ENCODE measurements at regions not wholly inside any gene's neighbourhood (a gene's known extent, or its start where the extent isn't known, plus 50 kb on each side); places are given as distances from the start of the nearest gene placed in this dataset.

- WGBS, 5 donors: 56 to 86% (median 77%) methylated on average over 11 of the region's 11 CpGs
- Histone ChIP-seq H3K27ac (peak overlapping the region in 2 of 5 donors; percentile 56 to 81), H3K4me1 (peaks cover 0 to 11% (median 4%) of the 10 kb centered on the region in 4 donors), H3K27me3 (no peaks in the 10 kb centered on the region), H3K36me3 (no peaks in the 10 kb centered on the region), H3K9me3 (peaks cover 0 to 8% (median 0%) of the 10 kb centered on the region in 4 donors), H3K4me3 (no peak overlapping the region)
- TF ChIP-seq POLR2AphosphoS5 (IDR thresholded peaks at IDR 0.05): peak in 2 of 3 donors; percentile 81 to 83
- no peak for TF ChIP-seq EP300 (IDR thresholded peaks at IDR 0.05)
- DNase-seq: peak in 1 of 2 donors; percentile 95
- intact Hi-C loops (cut with DNase I; ENCODE audit: low total_unique reads): no loop called here
These were observed 405.1 kb upstream of the KLF4 start for GRCh38 chr9:107894572-107895261.

- intact Hi-C loops (cut with DNase I; ENCODE audit: low total_unique reads): no loop called here
- Histone ChIP-seq H3K4me3 (no peak overlapping the region), H3K4me1 (peaks cover 0 to 11% (median 4%) of the 10 kb centered on the region in 4 donors), H3K9me3 (peaks cover 0 to 8% (median 0%) of the 10 kb centered on the region in 4 donors), H3K27me3 (no peaks in the 10 kb centered on the region), H3K27ac (no peak overlapping the region), H3K36me3 (no peaks in the 10 kb centered on the region)
- WGBS, 5 donors: 89 to 99% (median 90%) methylated on average over 3 of the region's 3 CpGs
- TF ChIP-seq EP300 (IDR thresholded peaks at IDR 0.05) (no peak), CTCF (IDR thresholded peaks at IDR 0.05) (no peak), POLR2AphosphoS5 (IDR thresholded peaks at IDR 0.05) (no peak), POLR2A (IDR thresholded peaks at IDR 0.05) (no peak)
- no peak for DNase-seq
These were observed 401.4 kb upstream of the KLF4 start for GRCh38 chr9:107890921-107891465.

- TF ChIP-seq POLR2AphosphoS5 (IDR thresholded peaks at IDR 0.05) (no peak), POLR2A (IDR thresholded peaks at IDR 0.05) (no peak), EP300 (IDR thresholded peaks at IDR 0.05) (no peak), CTCF (IDR thresholded peaks at IDR 0.05) (no peak)
- intact Hi-C loops (cut with DNase I; ENCODE audit: low total_unique reads): no loop called here
- Histone ChIP-seq H3K4me3 (no peak overlapping the region), H3K9me3 (peaks cover 0 to 8% (median 0%) of the 10 kb centered on the region in 4 donors), H3K27me3 (no peaks in the 10 kb centered on the region), H3K4me1 (no peaks in the 10 kb centered on the region), H3K27ac (no peak overlapping the region), H3K36me3 (no peaks in the 10 kb centered on the region)
- WGBS, 5 donors: 82 to 93% (median 86%) methylated on average over 2 of the region's 2 CpGs
- DNase-seq: no peak
These were observed 399.2 kb upstream of the KLF4 start for GRCh38 chr9:107888773-107889227.

- Histone ChIP-seq H3K9me3 (peaks cover 0 to 8% (median 0%) of the 10 kb centered on the region in 4 donors), H3K36me3 (no peaks in the 10 kb centered on the region), H3K27ac (peak overlapping the region in 1 of 5 donors; percentile 12), H3K4me1 (no peaks in the 10 kb centered on the region), H3K4me3 (no peak overlapping the region), H3K27me3 (no peaks in the 10 kb centered on the region)
- no peak for DNase-seq
- intact Hi-C loops (cut with DNase I; ENCODE audit: low total_unique reads): no loop called here
- TF ChIP-seq POLR2AphosphoS5 (IDR thresholded peaks at IDR 0.05) (no peak), CTCF (IDR thresholded peaks at IDR 0.05) (no peak), POLR2A (IDR thresholded peaks at IDR 0.05) (no peak), EP300 (IDR thresholded peaks at IDR 0.05) (no peak)
These were observed 397.3 kb upstream of the KLF4 start for GRCh38 chr9:107886826-107887225.
